IMR-90 (cell line): ENCODE measurements at regions not wholly inside any gene's neighbourhood (a gene's known extent, or its start where the extent isn't known, plus 50 kb on each side); places are given as distances from the start of the nearest gene placed in this dataset.

Experiments
- ATAC-seq: fragments of 200-7000 bp; cut with Tn5 transposase; 2 replicates; pipeline ENCODE4 v1.9.1; 2020; ENCODE audit warnings: low read depth, mild to moderate bottlenecking, moderate library complexity
- BruUV-seq: library from RNA; stranded (reverse); fragments of 400-500 nt; replicated peaks from 2 replicates; lab custom pipeline; 2021; lab: Mats Ljungman, UMichigan
- CTCF ChIA-PET: fragments of 300-600 bp; formaldehyde crosslinking; extraction: SDS; loops from one replicate; lab custom pipeline; 2021; ENCODE audit warnings: antibody characterized with exemption; lab: Yijun Ruan, JAX
- POLR2A ChIA-PET: fragments of 300-600 bp; sonication (Branson Sonifier 250); formaldehyde crosslinking; loops from one replicate; lab custom pipeline; 2022; ENCODE audit warnings: antibody characterized with exemption; ENCODE audit not compliant: unreplicated experiment; lab: Charles Lee
- DNase-seq: peaks from one replicate; pipeline ENCODE4 v3.0.0; 2013
- H2AFZ ChIP-seq: replicated peaks from 2 replicates; pipeline ENCODE3; 2013; ENCODE audit warnings: low read length, mild to moderate bottlenecking; ENCODE audit not compliant: poor library complexity
- H2AK5ac ChIP-seq: 2 replicates; pipeline ENCODE4 v1.6.1; 2013; ENCODE audit warnings: low read depth, low read length, inconsistent platforms
- H2AK9ac ChIP-seq: replicated peaks from 2 replicates; pipeline ENCODE3; 2013; ENCODE audit warnings: mild to moderate bottlenecking, low read depth, low read length, moderate library complexity; ENCODE audit not compliant: poor library complexity
- H2BK120ac ChIP-seq: 2 replicates; pipeline ENCODE4 v1.6.1; 2013; ENCODE audit warnings: low read depth, low read length, inconsistent platforms
- H2BK15ac ChIP-seq: 3 replicates; pipeline ENCODE4 v1.6.1; 2013; ENCODE audit warnings: low read depth, low read length, inconsistent platforms
- H2BK20ac ChIP-seq: 2 replicates; pipeline ENCODE4 v1.6.1; 2013; ENCODE audit warnings: low read depth, mild to moderate bottlenecking, inconsistent platforms, low read length, moderate library complexity
- H2BK5ac ChIP-seq: 2 replicates; pipeline ENCODE4 v1.6.1; 2013; ENCODE audit warnings: mild to moderate bottlenecking, low read depth, low read length, inconsistent platforms; ENCODE audit not compliant: poor library complexity, severe bottlenecking
- H3K14ac ChIP-seq: replicated peaks from 2 replicates; pipeline ENCODE4 v1.6.1; 2013; ENCODE audit warnings: low read depth, low read length, inconsistent platforms
- H3K18ac ChIP-seq: 2 replicates; pipeline ENCODE4 v1.6.1; 2013; ENCODE audit warnings: low read depth, low read length, control low read depth
- H3K23ac ChIP-seq: 2 replicates; pipeline ENCODE4 v1.6.1; 2013; ENCODE audit warnings: low read depth, low read length, inconsistent platforms
- H3K27ac ChIP-seq: 2 replicates; pipeline ENCODE4 v1.5.1; 2013; ENCODE audit warnings: mild to moderate bottlenecking, control low read depth, low read length; ENCODE audit not compliant: insufficient read depth
- H3K27me3 ChIP-seq: 2 replicates; pipeline ENCODE4 v1.6.1; 2013; ENCODE audit warnings: low read length; ENCODE audit not compliant: control insufficient read depth, insufficient read depth
- H3K36me3 ChIP-seq: 2 replicates; pipeline ENCODE4 v1.6.1; 2013; ENCODE audit warnings: low read length, mixed read lengths; ENCODE audit not compliant: control insufficient read depth, insufficient read depth
- H3K4ac ChIP-seq: 2 replicates; pipeline ENCODE4 v1.6.1; 2013; ENCODE audit warnings: low read depth, low read length, inconsistent platforms
- H3K4me1 ChIP-seq: 2 replicates; pipeline ENCODE4 v1.6.1; 2013; ENCODE audit warnings: low read length, mixed read lengths; ENCODE audit not compliant: control insufficient read depth, insufficient read depth
- H3K4me2 ChIP-seq: 2 replicates; pipeline ENCODE4 v1.6.1; 2013; ENCODE audit warnings: low read depth, mild to moderate bottlenecking, control low read depth, low read length, moderate library complexity
- H3K4me3 ChIP-seq: 2 replicates; pipeline ENCODE4 v1.5.1; 2013; ENCODE audit warnings: low read depth, mild to moderate bottlenecking, control low read depth, low read length, moderate library complexity; ENCODE audit not compliant: insufficient read depth
- H3K56ac ChIP-seq: 2 replicates; pipeline ENCODE4 v1.6.1; 2013; ENCODE audit warnings: low read length, inconsistent platforms; ENCODE audit not compliant: insufficient read depth; ENCODE audit errors: extremely low read depth
- H3K79me1 ChIP-seq, 2 experiments: 2 replicates each; pipeline ENCODE4 v1.6.1; 2013; ENCODE audit warnings: low read length in 2 of 2, inconsistent platforms in 1 of 2, low read depth in 1 of 2
- H3K9ac ChIP-seq: 2 replicates; pipeline ENCODE4 v1.6.1; 2013; ENCODE audit warnings: low read depth, low read length, control low read depth
- H3K9me1 ChIP-seq: 2 replicates; pipeline ENCODE4 v1.6.1; 2013; ENCODE audit warnings: low read length, inconsistent platforms; ENCODE audit not compliant: insufficient read depth
- H3K9me3 ChIP-seq: 2 replicates; pipeline ENCODE4 v1.6.1; 2013; ENCODE audit warnings: low read length; ENCODE audit not compliant: control insufficient read depth, insufficient read depth
- H4K20me1 ChIP-seq: 2 replicates; pipeline ENCODE4 v1.6.1; 2013; ENCODE audit warnings: low read length, inconsistent platforms; ENCODE audit not compliant: insufficient read depth
- H4K5ac ChIP-seq: 2 replicates; pipeline ENCODE4 v1.6.1; 2013; ENCODE audit warnings: mild to moderate bottlenecking, low read depth, low read length, control low read depth
- H4K8ac ChIP-seq, 2 experiments: 2 replicates each; pipeline ENCODE4 v1.6.1; 2013; ENCODE audit warnings: low read depth in 2 of 2, low read length in 2 of 2, control low read depth in 1 of 2, inconsistent platforms in 1 of 2
- H4K91ac ChIP-seq: 2 replicates; pipeline ENCODE4 v1.6.1; 2013; ENCODE audit warnings: low read depth, low read length, inconsistent platforms; ENCODE audit not compliant: insufficient read depth
- BHLHE40 ChIP-seq: fragments of 150-350 bp; IDR thresholded peaks from 2 replicates; pipeline ENCODE4 v1.6.1; 2016; ENCODE audit warnings: mild to moderate bottlenecking, low read depth, low read length
- CEBPB ChIP-seq: IDR thresholded peaks from 2 replicates; pipeline ENCODE4 v1.6.1; 2012; ENCODE audit warnings: low read depth, low read length, improper control_type of control experiment
- CHD1 ChIP-seq: IDR thresholded peaks from 2 replicates; pipeline ENCODE4 v1.6.1; 2012; ENCODE audit warnings: low read depth, low read length, improper control_type of control experiment
- FOS ChIP-seq: fragments of 150-350 bp; IDR thresholded peaks from 2 replicates; pipeline ENCODE4 v1.6.1; 2016; ENCODE audit warnings: low read depth, low read length
- MAFK ChIP-seq: IDR thresholded peaks from 2 replicates; pipeline ENCODE4 v1.6.1; 2012; ENCODE audit warnings: low read depth, low read length, improper control_type of control experiment
- MAZ ChIP-seq: IDR thresholded peaks from 2 replicates; pipeline ENCODE4 v1.6.1; 2012; ENCODE audit warnings: low read depth, mild to moderate bottlenecking, low read length, improper control_type of control experiment, moderate library complexity, borderline replicate concordance
- MXI1 ChIP-seq: IDR thresholded peaks from 2 replicates; pipeline ENCODE4 v1.6.1; 2012; ENCODE audit warnings: low read depth, mild to moderate bottlenecking, low read length, moderate library complexity, borderline replicate concordance
- NFE2L2 ChIP-seq: fragments of 150-350 bp; IDR thresholded peaks from 2 replicates; pipeline ENCODE4 v1.6.1; 2016; ENCODE audit warnings: low read depth, mild to moderate bottlenecking, low read length
- POLR2A ChIP-seq: IDR thresholded peaks from 2 replicates; pipeline ENCODE4 v1.6.1; 2012; ENCODE audit warnings: mild to moderate bottlenecking, low read depth, low read length
- RAD21 ChIP-seq: IDR thresholded peaks from 2 replicates; pipeline ENCODE4 v1.6.1; 2012; ENCODE audit warnings: low read length, improper control_type of control experiment
- RCOR1 ChIP-seq: IDR thresholded peaks from 2 replicates; pipeline ENCODE4 v1.6.1; 2012; ENCODE audit warnings: mild to moderate bottlenecking, low read length, improper control_type of control experiment; ENCODE audit not compliant: insufficient replicate concordance
- RFX5 ChIP-seq: IDR thresholded peaks from 2 replicates; pipeline ENCODE4 v1.8.0; 2012; ENCODE audit warnings: low read depth, mild to moderate bottlenecking, low read length, moderate library complexity
- SMC3 ChIP-seq: fragments of 150-350 bp; IDR thresholded peaks from 2 replicates; pipeline ENCODE4 v1.6.1; 2016; ENCODE audit warnings: low read depth, mild to moderate bottlenecking, antibody characterized with exemption, low read length, moderate library complexity
- WGBS, 2 experiments: methylation state at CpG; one replicate each; pipeline versions ENCODE4 v1.1.5 to v1.1.7; 2013; ENCODE audit warnings: missing lambda C conversion rate in 2 of 2; ENCODE audit not compliant: insufficient read length in 1 of 2; ENCODE audit errors: extremely low coverage in 2 of 2; 5-methylcytosine and 5-hydroxymethylcytosine counted together
- dilution Hi-C: fragments of 300-500 bp; cut with HindIII; formaldehyde crosslinking; loops from one replicate; pipeline ENCODE4 v1.14.3; 2018; ENCODE audit warnings: low sequenced_read_pairs; ENCODE audit not compliant: unreplicated experiment
- in situ Hi-C: fragments of 300-500 bp; cut with MboI; formaldehyde crosslinking; loops from 3 replicates; pipeline ENCODE4 v1.14.3; 2019; ENCODE audit warnings: low sequenced_read_pairs, inconsistent platforms, mixed read lengths
- intact Hi-C: fragments of 100-400 bp; cut with micrococcal nuclease; formaldehyde crosslinking; loops from 2 replicates; pipeline ENCODE4 v1.10.0; 2022
- TF ChIP-seq, protein P1 (sequence below): fragments of 150-350 bp; IDR thresholded peaks from 2 replicates; pipeline ENCODE4 v1.6.1; 2017; ENCODE audit warnings: mild to moderate bottlenecking, antibody characterized with exemption, low read length, low read depth
- TF ChIP-seq, protein P2 (sequence below): fragments of 150-350 bp; IDR thresholded peaks from 2 replicates; pipeline ENCODE4 v1.6.1; 2016; ENCODE audit warnings: low read depth, mild to moderate bottlenecking, low read length, moderate library complexity, borderline replicate concordance

DNA sequence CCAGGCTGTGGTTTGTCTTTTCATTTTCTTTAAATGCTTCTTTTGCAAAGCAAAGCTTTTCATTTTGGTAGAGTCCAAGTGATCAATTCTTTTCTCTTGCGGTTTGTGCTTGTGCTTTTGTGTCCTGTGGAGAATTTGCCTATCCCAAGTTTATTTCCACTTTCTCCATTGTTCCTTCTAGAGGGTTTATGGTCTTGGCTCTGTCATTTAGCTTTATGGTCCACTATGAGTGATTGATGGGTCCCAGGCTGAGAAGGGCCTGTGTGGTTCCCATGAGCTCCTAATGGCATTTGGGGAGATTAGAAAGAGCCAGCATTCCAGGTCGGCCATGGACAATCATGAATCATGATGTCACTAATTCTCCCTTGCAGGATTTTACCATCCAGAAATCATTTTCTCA is 86.5 kb downstream of the CPZ start:
- H3K23ac ChIP-seq: no peak overlapping the region
- ATAC-seq (no peak), DNase-seq (no peak)
- H4K20me1 ChIP-seq: no peaks in the 10 kb centered on the region
- no peak overlapping the region for H2AK5ac ChIP-seq
- WGBS, 2 experiments: 20% methylated on average over 1 of the region's 2 CpGs; no CpG with 5 or more reads in 1 of the 2 experiments
- H3K4me1 ChIP-seq: no peaks in the 10 kb centered on the region
- no peak overlapping the region for H4K8ac ChIP-seq
- no peak overlapping the region for H3K4me2 ChIP-seq
- H3K56ac ChIP-seq: no peak overlapping the region
- H4K5ac ChIP-seq: no peak overlapping the region
- BruUV-seq: no TSS peak
- no peak overlapping the region for H3K4ac ChIP-seq
- no peak overlapping the region for H2AFZ ChIP-seq
- CTCF ChIA-PET: no interaction called here
- H3K18ac ChIP-seq: no peak overlapping the region
- POLR2A ChIA-PET: no interaction called here
- H2BK5ac ChIP-seq: no peak overlapping the region
- no peak overlapping the region for H3K9ac ChIP-seq
- H3K36me3 ChIP-seq: no peaks in the 10 kb centered on the region
- no peak overlapping the region for H3K27ac ChIP-seq
- no peaks in the 10 kb centered on the region for H3K9me3 ChIP-seq
- no peak for TF ChIP-seq MAZ
- no peak for TF ChIP-seq RCOR1
- no peak for TF ChIP-seq BHLHE40
- TF ChIP-seq FOS: no peak
- no peak for TF ChIP-seq CEBPB
- TF ChIP-seq, protein P1, sequence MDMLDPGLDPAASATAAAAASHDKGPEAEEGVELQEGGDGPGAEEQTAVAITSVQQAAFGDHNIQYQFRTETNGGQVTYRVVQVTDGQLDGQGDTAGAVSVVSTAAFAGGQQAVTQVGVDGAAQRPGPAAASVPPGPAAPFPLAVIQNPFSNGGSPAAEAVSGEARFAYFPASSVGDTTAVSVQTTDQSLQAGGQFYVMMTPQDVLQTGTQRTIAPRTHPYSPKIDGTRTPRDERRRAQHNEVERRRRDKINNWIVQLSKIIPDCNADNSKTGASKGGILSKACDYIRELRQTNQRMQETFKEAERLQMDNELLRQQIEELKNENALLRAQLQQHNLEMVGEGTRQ: no peak
- TF ChIP-seq RAD21: no peak
- TF ChIP-seq POLR2A: no peak
- TF ChIP-seq, protein P2, sequence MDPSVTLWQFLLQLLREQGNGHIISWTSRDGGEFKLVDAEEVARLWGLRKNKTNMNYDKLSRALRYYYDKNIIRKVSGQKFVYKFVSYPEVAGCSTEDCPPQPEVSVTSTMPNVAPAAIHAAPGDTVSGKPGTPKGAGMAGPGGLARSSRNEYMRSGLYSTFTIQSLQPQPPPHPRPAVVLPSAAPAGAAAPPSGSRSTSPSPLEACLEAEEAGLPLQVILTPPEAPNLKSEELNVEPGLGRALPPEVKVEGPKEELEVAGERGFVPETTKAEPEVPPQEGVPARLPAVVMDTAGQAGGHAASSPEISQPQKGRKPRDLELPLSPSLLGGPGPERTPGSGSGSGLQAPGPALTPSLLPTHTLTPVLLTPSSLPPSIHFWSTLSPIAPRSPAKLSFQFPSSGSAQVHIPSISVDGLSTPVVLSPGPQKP: no peak
- no peak for TF ChIP-seq CHD1
- TF ChIP-seq NFE2L2: no peak
- no peak for TF ChIP-seq SMC3
- no peak for TF ChIP-seq MXI1
- TF ChIP-seq MAFK: no peak
- no peak for TF ChIP-seq RFX5
- no peaks in the 10 kb centered on the region for H3K27me3 ChIP-seq
- intact Hi-C loops (no loop called here), dilution Hi-C loops (no loop called here), in situ Hi-C loops (no loop called here)
- H3K79me1 ChIP-seq: no peaks in the 10 kb centered on the region
- no peaks in the 10 kb centered on the region for H3K9me1 ChIP-seq
- no peak overlapping the region for H3K4me3 ChIP-seq
- no peak overlapping the region for H4K91ac ChIP-seq
- H2BK120ac ChIP-seq: no peak overlapping the region
- no peak overlapping the region for H2BK20ac ChIP-seq
- no peak overlapping the region for H2AK9ac ChIP-seq
- no peak overlapping the region for H3K14ac ChIP-seq
- no peak overlapping the region for H2BK15ac ChIP-seq
